ENCODE measurements at regions not wholly inside any gene's neighbourhood (a gene's known extent, or its start where the extent isn't known, plus 50 kb on each side); places are given as distances from the start of the nearest gene placed in this dataset.

DNA sequence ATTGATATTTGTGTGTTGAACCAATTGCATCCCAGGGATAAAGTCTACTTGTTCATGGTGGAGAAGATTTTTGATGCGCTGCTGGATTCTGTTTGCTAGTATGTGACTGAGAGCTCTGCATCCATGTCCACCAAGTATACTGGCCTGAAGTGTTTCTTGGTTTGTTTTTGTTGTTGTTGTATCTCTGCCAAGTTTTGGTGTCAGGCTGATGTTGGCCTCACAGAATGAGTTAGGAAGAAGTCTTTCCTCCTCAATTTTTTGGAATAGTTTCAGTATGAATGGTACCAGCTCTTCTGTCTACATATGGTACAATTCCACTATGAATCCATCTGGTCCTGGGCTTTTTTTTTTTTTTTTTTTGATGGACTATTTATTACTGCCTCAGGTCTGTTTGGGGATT lies 50.9 kb upstream of the OSTN start:
- H3K4me3 Mint-ChIP-seq: no peak overlapping the region
- 93% methylated on average over 1 of the region's 1 CpG for WGBS (ENCODE audit: insufficient coverage)
- no peak for ATAC-seq
- H3K36me3 Mint-ChIP-seq: no peaks in the 10 kb centered on the region
- DNase-seq: no peak
- no peaks in the 10 kb centered on the region for H3K27me3 ChIP-seq (ENCODE audit: control insufficient read depth, insufficient read depth, low read length)
- H3K9me3 Mint-ChIP-seq: peaks cover 16% of the 10 kb centered on the region in 2 donors
- no peaks in the 10 kb centered on the region for H3K4me1 Mint-ChIP-seq
- TF ChIP-seq, protein P1, sequence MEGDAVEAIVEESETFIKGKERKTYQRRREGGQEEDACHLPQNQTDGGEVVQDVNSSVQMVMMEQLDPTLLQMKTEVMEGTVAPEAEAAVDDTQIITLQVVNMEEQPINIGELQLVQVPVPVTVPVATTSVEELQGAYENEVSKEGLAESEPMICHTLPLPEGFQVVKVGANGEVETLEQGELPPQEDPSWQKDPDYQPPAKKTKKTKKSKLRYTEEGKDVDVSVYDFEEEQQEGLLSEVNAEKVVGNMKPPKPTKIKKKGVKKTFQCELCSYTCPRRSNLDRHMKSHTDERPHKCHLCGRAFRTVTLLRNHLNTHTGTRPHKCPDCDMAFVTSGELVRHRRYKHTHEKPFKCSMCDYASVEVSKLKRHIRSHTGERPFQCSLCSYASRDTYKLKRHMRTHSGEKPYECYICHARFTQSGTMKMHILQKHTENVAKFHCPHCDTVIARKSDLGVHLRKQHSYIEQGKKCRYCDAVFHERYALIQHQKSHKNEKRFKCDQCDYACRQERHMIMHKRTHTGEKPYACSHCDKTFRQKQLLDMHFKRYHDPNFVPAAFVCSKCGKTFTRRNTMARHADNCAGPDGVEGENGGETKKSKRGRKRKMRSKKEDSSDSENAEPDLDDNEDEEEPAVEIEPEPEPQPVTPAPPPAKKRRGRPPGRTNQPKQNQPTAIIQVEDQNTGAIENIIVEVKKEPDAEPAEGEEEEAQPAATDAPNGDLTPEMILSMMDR (IDR thresholded peaks at IDR 0.05): no peak
- no peaks in the 10 kb centered on the region for H3K36me3 ChIP-seq (ENCODE audit: control insufficient read depth, insufficient read depth, low read length)
- H3K27me3 Mint-ChIP-seq (ENCODE audit: low read depth in 2 of 2): no peaks in the 10 kb centered on the region
- H3K4me3 ChIP-seq (ENCODE audit: low read length): no peak overlapping the region
- no peaks in the 10 kb centered on the region for H3K4me1 ChIP-seq (ENCODE audit: control insufficient read depth, insufficient read depth, low read length)
- no peak overlapping the region for H3K27ac ChIP-seq (ENCODE audit: low read length)
- H3K9me3 ChIP-seq (ENCODE audit: control insufficient read depth, insufficient read depth, low read length): no peaks in the 10 kb centered on the region
- intact Hi-C loops (cut with micrococcal nuclease): no loop called here
- no peak overlapping the region for H3K27ac Mint-ChIP-seq

DNA sequence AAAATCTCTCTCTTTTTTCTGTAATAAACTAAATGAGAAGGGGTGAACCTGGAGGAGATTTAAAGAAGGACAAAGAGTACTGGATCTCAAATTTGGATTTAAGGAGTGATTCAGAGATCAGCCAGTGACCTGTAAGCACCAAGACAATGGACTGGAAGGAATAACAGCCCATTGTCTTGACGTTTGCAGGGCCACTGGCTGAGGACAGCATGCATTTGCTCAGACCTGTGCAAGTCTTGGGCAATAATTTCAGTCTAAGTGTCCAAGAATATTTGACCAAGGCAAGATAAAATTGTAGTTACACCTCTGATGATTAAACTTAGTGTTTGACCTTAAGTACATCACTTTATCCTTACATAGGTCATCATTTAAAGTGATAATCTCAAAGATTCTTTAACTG lies 55.8 kb upstream of the OSTN start:
- no peaks in the 10 kb centered on the region for H3K36me3 ChIP-seq (ENCODE audit: control insufficient read depth, insufficient read depth, low read length)
- Mint-ChIP-seq H3K27me3 (ENCODE audit: low read depth in 2 of 2) (no peaks in the 10 kb centered on the region), H3K4me1 (no peaks in the 10 kb centered on the region), H3K27ac (no peak overlapping the region), H3K9me3 (peaks cover 13 to 15% of the 10 kb centered on the region in 2 donors), H3K4me3 (no peak overlapping the region), H3K36me3 (no peaks in the 10 kb centered on the region)
- H3K4me3 ChIP-seq (ENCODE audit: low read length): no peak overlapping the region
- no peak overlapping the region for H3K27ac ChIP-seq (ENCODE audit: low read length)
- no peaks in the 10 kb centered on the region for H3K9me3 ChIP-seq (ENCODE audit: control insufficient read depth, insufficient read depth, low read length)
- ATAC-seq: no peak
- intact Hi-C loops (cut with micrococcal nuclease): no loop called here
- WGBS (ENCODE audit: insufficient coverage): 58% methylated on average over 1 of the region's 1 CpG
- no peaks in the 10 kb centered on the region for H3K4me1 ChIP-seq (ENCODE audit: control insufficient read depth, insufficient read depth, low read length)
- no peaks in the 10 kb centered on the region for H3K27me3 ChIP-seq (ENCODE audit: control insufficient read depth, insufficient read depth, low read length)
- TF ChIP-seq, protein P1 (IDR thresholded peaks at IDR 0.05): no peak
- no peak for DNase-seq

DNA sequence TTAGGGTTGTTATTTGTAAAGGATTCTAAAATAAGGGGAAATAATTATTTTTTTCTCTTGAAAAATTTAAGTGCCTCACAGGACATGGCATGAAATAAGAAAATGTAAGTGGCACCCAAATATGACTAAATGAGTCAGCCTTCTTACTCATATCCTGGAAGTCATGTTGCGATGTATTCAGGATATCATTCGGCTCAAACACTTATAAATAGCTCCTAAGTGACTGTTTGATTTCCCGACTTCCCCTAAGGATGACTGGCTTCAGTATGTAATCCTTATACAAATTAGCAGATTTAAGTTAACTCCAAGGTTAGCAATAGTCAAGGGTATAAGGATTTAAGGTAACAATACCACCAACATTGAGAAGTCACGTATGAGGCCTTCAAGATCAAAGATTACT lies 57.3 kb upstream of the OSTN start:
- Mint-ChIP-seq H3K27me3 (ENCODE audit: low read depth in 2 of 2) (no peaks in the 10 kb centered on the region), H3K4me1 (no peaks in the 10 kb centered on the region), H3K27ac (no peak overlapping the region), H3K36me3 (no peaks in the 10 kb centered on the region), H3K4me3 (no peak overlapping the region), H3K9me3 (peaks cover 14 to 15% of the 10 kb centered on the region in 2 donors)
- Histone ChIP-seq H3K4me1 (ENCODE audit: control insufficient read depth, insufficient read depth, low read length) (no peaks in the 10 kb centered on the region), H3K9me3 (ENCODE audit: control insufficient read depth, insufficient read depth, low read length) (no peaks in the 10 kb centered on the region), H3K27me3 (ENCODE audit: control insufficient read depth, insufficient read depth, low read length) (no peaks in the 10 kb centered on the region), H3K27ac (ENCODE audit: low read length) (no peak overlapping the region), H3K36me3 (ENCODE audit: control insufficient read depth, insufficient read depth, low read length) (no peaks in the 10 kb centered on the region), H3K4me3 (ENCODE audit: low read length) (no peak overlapping the region)
- intact Hi-C loops (cut with micrococcal nuclease): no loop called here
- no peak for DNase-seq
- TF ChIP-seq, protein P1 (IDR thresholded peaks at IDR 0.05): no peak
- WGBS (ENCODE audit: insufficient coverage): 73% methylated on average over 4 of the region's 4 CpGs
- no peak for ATAC-seq

- intact Hi-C loops (cut with micrococcal nuclease): no loop called here
- DNase-seq (no peak), ATAC-seq (no peak)
- no peak overlapping the region for H3K4me3 ChIP-seq (ENCODE audit: low read length)
- H3K27ac ChIP-seq (ENCODE audit: low read length): no peak overlapping the region
- no peaks in the 10 kb centered on the region for H3K36me3 ChIP-seq (ENCODE audit: control insufficient read depth, insufficient read depth, low read length)
- H3K9me3 ChIP-seq (ENCODE audit: control insufficient read depth, insufficient read depth, low read length): no peaks in the 10 kb centered on the region
- no peaks in the 10 kb centered on the region for H3K4me1 ChIP-seq (ENCODE audit: control insufficient read depth, insufficient read depth, low read length)
- H3K36me3 Mint-ChIP-seq: no peaks in the 10 kb centered on the region
- H3K27ac Mint-ChIP-seq: no peak overlapping the region
- H3K27me3 Mint-ChIP-seq (ENCODE audit: low read depth in 2 of 2): no peaks in the 10 kb centered on the region
- 68% methylated on average over 3 of the region's 3 CpGs for WGBS (ENCODE audit: insufficient coverage)
- TF ChIP-seq, protein P1 (IDR thresholded peaks at IDR 0.05): no peak
- H3K9me3 Mint-ChIP-seq: peaks cover 15 to 16% of the 10 kb centered on the region in 2 donors
- H3K4me3 Mint-ChIP-seq: no peak overlapping the region
- no peaks in the 10 kb centered on the region for H3K27me3 ChIP-seq (ENCODE audit: control insufficient read depth, insufficient read depth, low read length)
- no peaks in the 10 kb centered on the region for H3K4me1 Mint-ChIP-seq
Observed at GRCh38 chr3:191139736-191140135, 59.3 kb upstream of the OSTN start.

Measured in natural killer cell (primary cell).